ENCODE measurements at regions not wholly inside any gene's neighbourhood (a gene's known extent, or its start where the extent isn't known, plus 50 kb on each side); places are given as distances from the start of the nearest gene placed in this dataset.

DNA sequence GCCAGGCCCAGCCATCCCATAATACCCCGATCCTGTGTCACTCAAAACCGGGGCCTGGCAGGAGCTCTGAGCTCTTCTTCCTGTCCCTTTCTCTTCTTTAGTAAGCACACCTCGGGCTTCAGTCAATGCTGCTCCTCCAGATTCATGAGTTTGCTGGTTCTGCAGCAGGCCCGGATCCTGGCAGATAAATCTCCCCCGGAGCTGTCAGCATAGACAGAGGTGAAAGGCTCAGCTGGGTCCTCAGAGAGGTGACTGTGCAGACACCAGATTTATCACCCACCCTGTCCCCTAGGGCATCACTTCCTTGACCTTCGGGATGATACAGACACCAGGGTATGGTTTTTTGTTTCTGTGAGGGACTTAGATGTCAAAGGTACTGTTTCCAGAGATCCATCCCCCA, 242.5 kb upstream of the N4BP1 start:
- DNase-seq (ENCODE audit: low read depth in 4 of 4, low spot score in 2 of 4): peak in 1 of 4 donors; percentile 3

DNA sequence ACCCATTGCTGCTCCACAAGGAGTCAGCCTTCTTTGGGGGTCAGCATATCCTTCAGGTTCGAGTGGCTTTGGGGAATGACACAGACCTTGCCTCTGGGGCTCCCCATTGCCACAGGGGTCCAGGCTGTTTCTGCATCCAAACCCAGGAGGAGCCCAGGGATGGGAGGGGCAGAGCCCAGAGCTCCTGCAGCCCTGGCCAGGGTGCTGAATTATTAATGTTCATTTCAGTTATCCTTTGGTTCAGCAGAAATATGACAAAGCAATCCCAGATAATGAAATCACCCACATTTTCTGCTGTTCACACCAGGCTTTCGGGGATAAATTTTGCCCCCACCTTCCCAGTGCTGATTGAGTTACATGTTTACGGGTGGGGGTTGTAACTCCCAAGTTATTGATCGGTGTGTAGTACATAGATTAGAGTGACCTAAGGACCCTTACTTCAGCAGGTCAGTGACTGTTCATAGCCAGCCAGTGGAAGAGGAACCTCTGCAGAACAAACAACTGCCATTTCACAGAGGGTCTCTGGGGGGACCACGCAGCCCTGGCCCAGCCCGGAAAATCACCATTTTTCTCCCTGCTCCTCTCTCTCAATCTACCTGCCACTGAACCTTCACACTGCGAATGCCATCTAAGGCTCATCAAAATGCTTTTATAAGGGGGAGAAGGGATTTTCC, 240.3 kb upstream of the N4BP1 start:
- no peak for DNase-seq (ENCODE audit: low read depth in 4 of 4, low spot score in 2 of 4)

DNA sequence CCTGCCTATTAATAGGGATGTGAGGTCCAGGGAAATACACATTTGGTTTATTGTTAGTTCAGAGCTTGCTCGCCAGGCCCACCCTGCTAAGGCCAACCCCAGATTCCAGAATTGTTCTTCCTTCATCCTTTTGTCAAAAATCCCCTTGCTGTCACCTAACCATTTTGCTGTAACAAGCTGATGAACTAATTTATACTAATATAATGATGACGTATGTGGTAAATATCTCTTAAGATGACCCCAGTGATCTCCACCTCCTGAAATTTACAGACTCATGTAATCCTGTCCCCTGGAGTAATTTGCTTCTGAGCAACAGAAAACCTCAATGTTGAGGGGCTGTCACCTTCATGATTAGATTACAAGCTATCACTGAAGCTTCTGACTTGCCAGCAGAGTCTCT, 236.3 kb upstream of the N4BP1 start:
- no peak for DNase-seq (ENCODE audit: low read depth in 4 of 4, low spot score in 2 of 4)

DNA sequence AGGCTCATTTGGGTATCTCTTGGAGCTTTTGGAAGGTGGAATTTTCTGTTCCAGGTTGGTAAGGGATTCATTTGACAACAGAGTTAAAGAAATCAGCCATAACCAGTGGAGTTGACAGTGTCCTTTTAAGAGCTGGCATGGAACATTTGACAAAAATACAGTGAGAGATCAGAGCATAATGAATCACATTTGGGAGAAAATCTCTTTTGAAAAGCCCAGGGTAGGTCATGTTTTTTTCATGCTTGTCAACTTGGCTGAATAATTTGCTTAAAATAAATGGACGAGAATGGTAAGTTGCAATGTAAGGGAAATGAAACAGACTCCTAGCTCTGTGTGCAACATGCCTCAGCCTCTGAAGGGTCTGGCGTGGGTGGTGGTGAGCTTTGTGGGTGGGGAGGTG, 235.3 kb upstream of the N4BP1 start:
- DNase-seq (ENCODE audit: low read depth in 4 of 4, low spot score in 2 of 4): no peak

DNA sequence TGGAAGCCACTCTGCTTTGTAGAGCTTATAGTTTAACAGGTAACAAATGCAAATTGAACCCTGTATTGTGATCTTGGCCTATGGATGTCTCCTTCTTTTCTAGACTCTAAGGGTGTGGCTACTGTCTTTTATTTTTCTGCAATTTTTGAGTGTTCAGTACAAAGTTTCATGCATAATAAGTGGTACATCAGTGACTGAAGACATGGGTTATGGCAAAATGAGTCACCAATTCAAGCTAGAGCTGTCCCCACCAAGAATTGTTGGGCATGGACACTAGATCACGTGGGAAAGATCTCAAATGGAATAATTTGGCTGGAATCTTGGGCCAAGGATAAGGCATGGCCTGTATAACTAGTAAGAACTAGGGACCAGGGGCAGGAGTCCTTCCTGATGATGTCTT, 228.4 kb upstream of the N4BP1 start:
- no peak for DNase-seq (ENCODE audit: low read depth in 4 of 4, low spot score in 2 of 4)

DNA sequence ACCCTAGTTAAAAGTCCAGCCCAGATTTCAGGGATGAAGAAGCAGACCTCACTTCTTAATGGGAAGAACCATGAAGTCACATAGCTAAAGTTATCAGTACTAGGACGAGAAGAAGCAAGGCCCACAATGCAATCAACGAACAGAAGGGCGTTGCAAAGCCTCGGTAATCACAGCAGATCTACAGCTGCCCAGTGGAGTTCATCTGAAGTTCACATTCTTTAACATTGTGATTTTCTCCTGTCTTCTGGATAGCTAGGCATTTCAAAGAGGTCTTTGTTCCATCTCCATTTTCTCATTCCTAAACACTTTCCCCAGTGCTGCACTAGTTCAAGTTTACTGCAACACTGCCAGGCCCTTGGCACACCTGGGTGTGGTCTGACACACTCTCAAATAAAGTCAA, 226.7 kb upstream of the N4BP1 start:
- no peak for DNase-seq (ENCODE audit: low read depth in 4 of 4, low spot score in 2 of 4)

DNA sequence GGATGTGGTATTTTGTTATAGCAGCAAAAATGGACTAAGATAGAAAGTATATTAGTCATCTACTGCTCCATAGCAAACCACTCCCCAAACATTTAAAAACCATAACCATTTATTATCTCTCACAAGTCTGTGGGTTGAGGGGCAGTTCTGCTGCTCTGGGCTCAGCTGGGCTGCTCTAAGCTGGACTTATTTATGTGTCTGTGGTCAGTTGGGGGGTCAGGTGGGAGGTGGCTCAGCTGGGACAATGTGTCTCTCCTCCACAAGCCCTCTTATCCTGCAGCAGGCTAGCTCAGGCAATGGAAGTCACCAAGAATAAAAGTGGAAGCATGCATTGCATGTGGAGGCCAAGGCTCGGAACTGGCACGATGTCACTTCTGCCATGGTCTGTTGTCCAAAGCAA, 226.1 kb upstream of the N4BP1 start:
- no peak for DNase-seq (ENCODE audit: low read depth in 4 of 4, low spot score in 2 of 4)

DNA sequence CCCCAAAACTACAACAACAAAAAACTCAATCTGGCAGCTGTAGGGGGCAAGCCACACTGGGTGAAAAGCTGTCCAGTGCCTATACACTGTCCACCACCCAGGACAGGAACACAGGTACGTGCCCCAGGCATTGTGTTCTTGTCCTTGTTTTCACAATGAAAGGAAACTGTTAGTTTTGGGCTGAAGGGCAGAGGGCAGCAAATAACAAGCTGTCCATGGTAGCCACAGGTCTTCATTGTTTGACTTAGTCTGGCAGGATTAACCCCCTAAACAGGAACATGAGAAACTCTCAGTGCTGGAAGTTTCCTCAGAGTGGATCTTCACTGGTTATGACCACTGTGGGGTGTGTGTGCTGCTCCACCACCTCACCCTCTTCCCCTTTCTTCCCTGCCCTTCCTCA, 224.6 kb upstream of the N4BP1 start:
- DNase-seq (ENCODE audit: low read depth in 4 of 4, low spot score in 2 of 4): no peak

DNA sequence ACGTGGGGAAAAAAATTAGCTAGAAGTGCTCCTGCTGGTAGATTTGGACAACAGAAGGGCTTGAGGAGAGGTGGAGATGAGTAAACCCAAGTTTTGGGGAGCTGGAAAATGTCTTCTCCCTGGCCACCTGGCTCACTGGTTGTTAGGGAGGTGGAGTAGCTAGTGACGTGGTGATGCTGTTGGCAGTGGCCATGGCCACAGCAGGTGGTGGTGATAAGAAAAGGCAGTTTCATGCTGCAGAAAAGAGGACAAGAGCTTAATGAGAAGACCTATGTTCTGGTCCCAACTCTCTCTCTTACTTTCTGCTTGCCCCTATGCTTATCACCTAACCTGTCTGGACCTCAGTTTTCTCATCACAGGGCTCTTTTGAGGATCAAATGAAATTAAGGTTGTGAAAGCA, 223.5 kb upstream of the N4BP1 start:
- DNase-seq (ENCODE audit: low read depth in 4 of 4, low spot score in 2 of 4): no peak

DNA sequence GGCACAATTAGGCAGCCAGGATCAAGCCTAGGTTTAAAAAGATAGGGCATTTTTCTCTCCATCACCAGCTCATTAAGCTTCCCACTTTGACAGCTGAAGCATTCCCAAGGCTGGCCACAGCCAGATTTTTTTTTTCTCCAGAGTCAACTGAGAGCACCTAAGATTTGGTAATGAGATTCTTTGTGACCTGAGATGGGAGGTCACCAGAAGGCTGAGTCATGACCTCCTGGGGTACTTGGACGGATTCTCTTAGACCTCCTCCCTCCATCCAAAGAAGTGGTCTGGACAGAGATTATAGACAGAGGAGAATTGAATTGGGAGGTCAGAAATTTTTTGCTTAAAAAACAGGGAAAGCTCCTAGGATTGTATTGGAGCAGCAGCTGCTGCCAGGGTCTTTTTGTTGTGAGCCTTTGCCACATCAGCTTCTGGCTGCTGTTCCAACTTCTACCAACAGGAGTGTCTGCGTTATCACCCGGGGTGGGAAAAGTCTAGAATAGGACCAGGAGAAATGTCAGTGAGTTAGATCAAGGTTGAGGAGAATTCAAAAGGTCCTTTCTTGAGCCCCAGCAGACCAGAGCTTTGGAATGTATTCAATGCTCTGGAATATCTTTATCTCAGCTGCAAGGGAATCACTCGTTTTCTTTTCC, 221.2 kb upstream of the N4BP1 start:
- DNase-seq (ENCODE audit: low read depth in 4 of 4, low spot score in 2 of 4): no peak

DNA sequence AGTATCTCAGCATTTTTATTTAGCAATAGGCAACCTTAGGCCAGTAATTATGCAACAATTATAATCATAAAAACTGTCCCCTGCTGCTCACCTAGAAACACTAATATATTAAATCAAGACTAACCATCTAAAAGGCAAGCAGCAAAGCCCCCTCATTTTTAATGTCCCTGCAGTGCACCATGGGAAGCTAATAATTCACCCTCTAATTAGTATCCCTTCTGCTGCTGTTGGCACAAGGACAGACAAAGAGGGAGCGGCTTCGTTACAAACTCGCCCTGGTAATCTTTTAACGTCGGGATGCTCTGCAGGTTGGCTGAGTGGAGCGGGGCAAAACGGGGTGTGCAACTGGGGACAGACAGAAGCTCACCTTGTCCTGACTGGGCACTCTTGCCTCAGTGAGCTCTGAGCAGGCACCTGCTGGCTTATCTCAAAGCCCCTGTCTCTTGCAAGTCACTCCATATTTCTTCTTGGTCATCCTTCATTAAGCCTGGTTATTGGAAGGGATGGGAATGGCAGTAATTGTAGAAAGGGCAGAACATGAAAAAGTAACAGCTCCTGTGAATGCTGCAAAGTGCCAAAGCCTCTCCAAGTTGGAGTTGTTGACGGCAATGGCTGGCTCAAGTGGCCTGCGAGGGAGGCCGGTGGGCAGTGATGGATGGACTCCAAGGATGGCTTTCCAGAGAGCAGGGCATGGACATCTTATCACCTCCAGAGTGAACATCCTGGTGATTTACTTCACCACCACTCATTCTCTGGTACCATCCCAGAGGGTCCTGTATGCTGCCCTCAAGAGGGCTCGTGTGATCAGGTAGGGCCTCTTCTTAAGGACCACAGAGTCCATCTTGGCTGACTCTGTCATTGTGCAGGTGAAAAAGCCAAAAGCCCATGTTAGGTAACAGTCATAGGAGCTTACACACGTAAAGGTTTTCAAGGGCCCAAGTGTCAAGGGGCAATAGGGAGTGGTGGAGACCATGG, 219.6 kb upstream of the N4BP1 start:
- DNase-seq (ENCODE audit: low read depth in 4 of 4, low spot score in 2 of 4): peak in 2 of 4 donors; percentile 4 to 6

DNA sequence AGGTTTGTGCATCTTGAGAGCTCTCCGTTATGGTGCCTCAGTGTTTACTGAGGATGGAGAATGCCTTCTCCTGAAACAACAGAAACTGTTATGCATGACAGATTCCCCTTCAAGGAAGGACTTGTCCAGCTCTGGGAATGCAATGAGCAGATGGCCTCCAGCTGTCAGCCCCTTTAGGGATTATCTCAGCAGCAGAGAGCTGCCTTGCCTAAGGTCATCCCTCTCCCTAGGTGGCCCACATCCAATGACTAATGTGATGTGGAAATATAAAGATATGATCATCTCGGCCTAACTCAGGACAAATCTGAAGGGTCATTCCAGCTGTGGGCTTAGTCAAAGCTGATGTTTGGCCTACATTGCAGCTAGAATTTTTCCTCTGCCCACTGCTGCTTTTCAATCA, 214.3 kb upstream of the N4BP1 start:
- no peak for DNase-seq (ENCODE audit: low read depth in 4 of 4, low spot score in 2 of 4)

DNA sequence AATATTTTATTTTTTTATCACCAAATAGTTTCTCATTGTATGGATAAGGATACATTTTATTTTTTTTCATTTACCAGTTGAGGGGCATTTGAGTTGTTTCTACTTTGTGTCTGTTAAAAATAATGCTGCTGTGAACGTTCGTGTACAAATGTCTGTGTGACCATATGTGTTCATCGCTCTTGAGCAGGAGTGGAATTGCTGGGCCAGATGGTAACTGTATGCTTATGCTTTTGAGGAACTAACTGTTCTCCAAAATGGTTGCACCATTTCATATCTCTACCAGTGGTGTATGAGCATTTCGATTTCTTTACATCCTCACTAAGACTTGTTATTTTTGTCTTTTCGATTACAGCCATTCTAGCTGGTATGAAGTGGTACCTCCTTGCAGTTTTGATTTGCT, 212.5 kb upstream of the N4BP1 start:
- DNase-seq (ENCODE audit: low read depth in 4 of 4, low spot score in 2 of 4): no peak

DNA sequence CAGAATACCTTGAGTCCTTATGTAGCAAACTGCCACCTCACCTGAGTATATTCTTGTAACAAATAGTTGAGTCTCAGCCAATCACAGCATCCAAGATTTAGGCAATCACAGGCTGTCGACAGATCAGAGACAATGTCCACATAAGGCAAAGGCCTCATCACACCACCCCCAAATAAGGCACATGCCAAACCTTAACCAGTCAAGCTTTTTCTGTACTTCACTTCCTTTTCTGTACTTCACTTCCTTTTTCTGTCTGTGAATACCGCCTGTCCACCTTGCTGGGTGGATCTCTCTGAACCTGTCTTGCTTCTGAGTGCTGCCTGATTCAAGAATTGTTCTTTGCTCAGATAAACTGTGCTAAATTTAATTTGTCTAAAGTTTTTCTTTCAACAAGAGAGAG, 210.4 kb upstream of the N4BP1 start:
- DNase-seq (ENCODE audit: low read depth in 4 of 4, low spot score in 2 of 4): no peak

DNA sequence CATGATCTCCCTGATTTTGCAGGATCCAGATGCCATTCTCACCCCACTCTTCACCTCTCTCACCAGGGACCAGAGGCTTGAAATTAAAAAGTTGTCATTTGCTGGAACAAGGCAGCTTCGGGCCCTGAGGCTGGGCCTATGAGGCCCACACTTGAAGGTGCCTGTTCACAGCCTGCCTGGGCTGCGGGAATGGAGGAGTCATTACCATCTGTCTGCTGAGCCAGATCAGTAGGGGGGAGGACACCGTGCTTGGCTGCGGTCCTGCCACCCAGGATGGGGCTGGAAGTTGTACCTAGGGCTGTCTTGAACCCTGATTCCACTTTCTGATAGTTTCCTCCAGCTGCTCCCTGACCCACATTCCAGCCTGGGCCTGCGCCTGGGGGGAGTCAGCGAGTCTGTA, 208.3 kb upstream of the N4BP1 start:
- no peak for DNase-seq (ENCODE audit: low read depth in 4 of 4, low spot score in 2 of 4)

DNA sequence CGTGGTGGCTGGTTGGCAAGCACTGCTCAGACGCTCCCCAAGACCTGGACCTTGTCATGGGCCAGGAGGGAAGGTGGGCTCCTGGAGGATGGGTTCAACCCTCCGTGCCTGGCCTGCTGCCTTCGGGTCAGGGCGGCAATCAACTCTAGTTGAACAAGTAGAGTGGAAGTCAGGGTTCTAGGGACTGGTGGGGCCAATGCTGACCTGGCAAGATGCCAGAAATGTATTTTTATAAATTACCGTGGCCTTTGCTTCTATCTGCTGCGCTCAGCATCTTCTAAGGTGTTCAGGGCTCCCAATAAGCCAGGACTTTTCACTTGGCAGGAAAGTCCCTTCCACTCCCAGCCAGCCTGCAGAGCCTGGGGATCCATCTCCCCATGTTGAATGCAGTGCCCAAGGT, 207.1 kb upstream of the N4BP1 start:
- no peak for DNase-seq (ENCODE audit: low read depth in 4 of 4, low spot score in 2 of 4)

DNA sequence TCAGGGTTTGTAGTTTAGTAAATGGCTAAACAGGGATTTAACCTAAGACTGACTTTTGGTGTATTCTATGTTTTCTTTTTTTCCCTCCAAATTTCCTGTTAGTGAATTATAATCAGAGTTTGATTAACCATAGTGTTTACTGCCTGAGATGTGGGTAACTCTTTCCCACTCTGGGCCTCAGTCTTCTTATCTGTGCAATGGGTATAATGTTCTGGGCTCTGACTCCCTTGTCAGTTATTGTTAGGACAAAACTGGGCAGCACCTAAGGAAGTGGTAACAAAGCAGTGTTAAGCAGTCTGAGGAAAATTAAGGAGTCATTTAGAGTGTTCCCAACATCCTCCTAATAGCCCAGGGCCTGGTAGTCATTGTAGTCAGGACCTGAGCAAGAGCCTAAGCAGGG, 206.4 kb upstream of the N4BP1 start:
- no peak for DNase-seq (ENCODE audit: low read depth in 4 of 4, low spot score in 2 of 4)

DNA sequence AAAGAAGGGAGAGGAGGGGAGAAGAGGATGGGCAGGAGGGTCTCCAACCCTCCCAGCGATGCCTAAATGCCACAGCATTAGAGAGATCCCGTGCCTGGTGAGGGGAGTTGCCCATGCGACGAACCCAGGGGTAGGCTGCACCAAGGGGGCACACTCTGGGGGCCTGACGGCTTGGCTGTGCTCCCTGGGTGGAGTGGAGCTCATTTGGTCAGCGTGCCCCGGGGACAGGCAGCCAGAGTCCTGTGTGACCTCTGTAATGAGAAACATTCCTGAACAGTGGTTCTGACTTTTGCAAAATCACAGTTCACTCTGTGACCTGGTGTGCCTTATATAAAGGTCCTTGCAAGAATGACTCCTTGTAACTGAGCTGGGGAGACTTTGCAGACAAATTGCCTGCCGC, 205.0 kb upstream of the N4BP1 start:
- no peak for DNase-seq (ENCODE audit: low read depth in 4 of 4, low spot score in 2 of 4)

DNA sequence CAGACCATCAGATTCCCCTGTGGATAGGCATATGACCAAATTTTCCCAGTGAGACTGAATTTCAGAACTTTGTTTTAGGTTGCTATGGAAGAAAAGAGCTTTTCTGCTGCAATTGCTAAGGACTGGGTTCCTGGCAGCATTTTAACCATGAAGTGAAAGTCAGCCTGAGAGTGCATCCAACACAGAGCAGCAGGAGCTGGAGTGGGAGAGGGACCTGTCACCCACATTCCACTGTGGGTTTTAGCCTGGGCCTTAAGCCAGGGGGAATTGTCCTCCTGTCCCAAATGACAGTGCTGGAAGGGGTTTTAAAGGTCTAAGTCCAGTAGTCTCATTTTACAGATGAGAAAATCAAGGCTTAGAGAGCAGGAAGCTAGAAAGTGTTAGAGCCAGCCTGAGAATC, 203.5 kb upstream of the N4BP1 start:
- DNase-seq (ENCODE audit: low read depth in 4 of 4, low spot score in 2 of 4): no peak

DNA sequence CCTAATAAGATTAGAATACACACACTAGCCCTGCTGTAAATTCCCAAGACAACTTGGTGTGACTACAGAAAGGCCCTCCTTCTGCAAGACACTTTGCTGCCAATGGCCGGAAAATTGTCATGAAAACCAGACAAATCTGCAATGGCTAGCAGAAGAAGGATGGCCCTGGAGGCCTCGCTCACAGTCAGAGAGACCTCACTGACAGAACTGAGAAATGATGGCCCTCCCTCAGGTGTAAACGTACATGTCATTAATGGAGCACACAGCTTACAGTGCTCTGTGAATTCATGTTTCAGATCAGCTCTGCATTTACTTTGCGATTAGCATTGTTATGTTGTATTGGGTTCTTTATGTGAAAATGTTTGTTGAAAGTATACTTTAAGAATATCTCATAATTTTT, 202.9 kb upstream of the N4BP1 start:
- no peak for DNase-seq (ENCODE audit: low read depth in 4 of 4, low spot score in 2 of 4)

DNA sequence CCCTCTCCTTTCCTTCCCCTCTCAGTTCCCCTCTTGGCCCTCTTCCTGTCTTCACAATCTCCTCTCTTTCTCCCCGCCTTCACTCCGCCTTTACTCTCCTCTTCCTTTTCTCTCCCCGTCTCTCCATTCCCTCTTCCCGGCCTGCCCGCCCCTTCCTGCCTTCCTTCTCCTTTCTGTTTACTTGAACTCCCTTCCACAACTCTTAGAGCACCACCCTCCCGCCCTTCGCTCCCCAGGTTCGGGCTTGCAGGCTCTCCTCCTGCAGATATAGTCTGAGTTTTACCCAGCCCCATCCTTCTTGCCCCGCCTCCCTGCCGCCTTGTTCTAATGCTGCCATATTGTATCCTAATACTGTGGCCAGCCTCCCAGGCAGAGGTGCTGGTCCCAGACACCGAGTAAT, 201.5 kb upstream of the N4BP1 start:
- DNase-seq (ENCODE audit: low read depth in 4 of 4, low spot score in 2 of 4): no peak

All from left renal cortex interstitium (tissue), 4 donors.